ENCODE measurements at regions not wholly inside any gene's neighbourhood (a gene's known extent, or its start where the extent isn't known, plus 50 kb on each side); places are given as distances from the start of the nearest gene placed in this dataset.

- TF ChIP-seq CTCF (conservative IDR thresholded peaks at IDR 0.05) (no peak), ZFX (IDR thresholded peaks at IDR 0.05) (no peak)
Observed at GRCh38 chr2:160742667-160743066, 249.1 kb upstream of the RBMS1 start.

Data from C4-2B (cell line).